ENCODE measurements at regions not wholly inside any gene's neighbourhood (a gene's known extent, or its start where the extent isn't known, plus 50 kb on each side); places are given as distances from the start of the nearest gene placed in this dataset.

- no peaks in the 10 kb centered on the region for H3K9me3 Mint-ChIP-seq (ENCODE audit: unreplicated experiment)
These were observed 125.6 kb upstream of the STXBP5 start for GRCh38 chr6:147078602-147079001.

DNA sequence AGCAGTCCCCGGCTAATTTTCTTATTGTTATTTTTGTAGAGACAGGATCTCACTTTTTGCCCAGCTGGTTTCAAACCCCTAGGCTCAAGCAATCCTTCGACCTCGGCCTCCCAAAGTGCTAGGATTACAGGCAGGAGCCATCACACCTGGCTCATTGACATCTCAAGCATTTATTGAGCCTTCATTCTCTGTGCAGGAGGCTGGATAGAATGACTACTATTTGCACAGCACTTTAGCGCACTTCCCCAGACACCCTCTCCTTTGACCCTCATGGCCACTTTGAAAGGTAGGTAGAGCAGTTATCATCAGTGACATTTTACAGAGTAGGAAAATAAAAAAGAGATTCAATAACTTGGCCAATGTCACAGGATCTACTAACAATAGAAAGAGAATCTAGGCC lies 124.0 kb upstream of the STXBP5 start:
- TF ChIP-seq, protein P1, sequence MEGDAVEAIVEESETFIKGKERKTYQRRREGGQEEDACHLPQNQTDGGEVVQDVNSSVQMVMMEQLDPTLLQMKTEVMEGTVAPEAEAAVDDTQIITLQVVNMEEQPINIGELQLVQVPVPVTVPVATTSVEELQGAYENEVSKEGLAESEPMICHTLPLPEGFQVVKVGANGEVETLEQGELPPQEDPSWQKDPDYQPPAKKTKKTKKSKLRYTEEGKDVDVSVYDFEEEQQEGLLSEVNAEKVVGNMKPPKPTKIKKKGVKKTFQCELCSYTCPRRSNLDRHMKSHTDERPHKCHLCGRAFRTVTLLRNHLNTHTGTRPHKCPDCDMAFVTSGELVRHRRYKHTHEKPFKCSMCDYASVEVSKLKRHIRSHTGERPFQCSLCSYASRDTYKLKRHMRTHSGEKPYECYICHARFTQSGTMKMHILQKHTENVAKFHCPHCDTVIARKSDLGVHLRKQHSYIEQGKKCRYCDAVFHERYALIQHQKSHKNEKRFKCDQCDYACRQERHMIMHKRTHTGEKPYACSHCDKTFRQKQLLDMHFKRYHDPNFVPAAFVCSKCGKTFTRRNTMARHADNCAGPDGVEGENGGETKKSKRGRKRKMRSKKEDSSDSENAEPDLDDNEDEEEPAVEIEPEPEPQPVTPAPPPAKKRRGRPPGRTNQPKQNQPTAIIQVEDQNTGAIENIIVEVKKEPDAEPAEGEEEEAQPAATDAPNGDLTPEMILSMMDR (IDR thresholded peaks at IDR 0.05; ENCODE audit: unreplicated experiment): no peak
- Mint-ChIP-seq H3K9me3 (ENCODE audit: unreplicated experiment) (no peaks in the 10 kb centered on the region), H3K27me3 (ENCODE audit: unreplicated experiment) (no peaks in the 10 kb centered on the region), H3K4me3 (ENCODE audit: unreplicated experiment) (no peak overlapping the region), H3K4me1 (ENCODE audit: unreplicated experiment) (no peaks in the 10 kb centered on the region), H3K27ac (ENCODE audit: unreplicated experiment) (no peak overlapping the region), H3K36me3 (ENCODE audit: low read depth, unreplicated experiment) (no peaks in the 10 kb centered on the region)
- no peak for DNase-seq (ENCODE audit: low spot score)

More at GRCh38 chr6:147078602-147079001, 125.6 kb upstream of the STXBP5 start:
- Mint-ChIP-seq H3K27me3 (ENCODE audit: unreplicated experiment) (no peaks in the 10 kb centered on the region), H3K4me1 (ENCODE audit: unreplicated experiment) (no peaks in the 10 kb centered on the region), H3K36me3 (ENCODE audit: low read depth, unreplicated experiment) (no peaks in the 10 kb centered on the region), H3K27ac (ENCODE audit: unreplicated experiment) (no peak overlapping the region), H3K4me3 (ENCODE audit: unreplicated experiment) (no peak overlapping the region)
- no peak for DNase-seq (ENCODE audit: low spot score)
- TF ChIP-seq, protein P1 (IDR thresholded peaks at IDR 0.05; ENCODE audit: unreplicated experiment): no peak

DNA sequence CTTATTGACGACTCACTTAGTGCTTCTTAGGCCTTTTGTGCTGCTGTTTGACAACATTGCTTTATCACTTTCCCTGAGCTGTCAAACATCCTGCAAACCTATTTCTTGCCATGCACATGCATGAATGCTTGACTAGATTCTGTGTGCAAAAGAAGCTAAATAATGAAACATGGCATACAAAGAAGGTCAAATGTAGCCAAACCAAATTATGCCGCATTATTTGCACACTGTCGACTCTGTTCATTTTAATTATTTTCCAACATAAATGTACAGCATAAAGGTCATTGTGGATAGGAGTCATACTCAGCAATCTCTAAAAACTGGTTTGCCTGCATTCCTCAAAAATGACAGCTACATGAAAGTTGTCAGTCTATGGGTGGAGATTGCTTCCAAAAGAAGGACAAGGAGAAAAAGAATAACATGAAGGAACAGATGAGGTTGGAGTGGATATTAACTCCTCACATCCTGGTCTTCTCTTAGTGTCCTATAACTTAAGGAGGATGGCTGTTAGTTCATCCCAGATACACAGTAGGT lies 123.1 kb upstream of the STXBP5 start:
- H3K27ac Mint-ChIP-seq (ENCODE audit: unreplicated experiment): no peak overlapping the region
- H3K4me1 Mint-ChIP-seq (ENCODE audit: unreplicated experiment): no peaks in the 10 kb centered on the region
- no peak overlapping the region for H3K4me3 Mint-ChIP-seq (ENCODE audit: unreplicated experiment)

DNA sequence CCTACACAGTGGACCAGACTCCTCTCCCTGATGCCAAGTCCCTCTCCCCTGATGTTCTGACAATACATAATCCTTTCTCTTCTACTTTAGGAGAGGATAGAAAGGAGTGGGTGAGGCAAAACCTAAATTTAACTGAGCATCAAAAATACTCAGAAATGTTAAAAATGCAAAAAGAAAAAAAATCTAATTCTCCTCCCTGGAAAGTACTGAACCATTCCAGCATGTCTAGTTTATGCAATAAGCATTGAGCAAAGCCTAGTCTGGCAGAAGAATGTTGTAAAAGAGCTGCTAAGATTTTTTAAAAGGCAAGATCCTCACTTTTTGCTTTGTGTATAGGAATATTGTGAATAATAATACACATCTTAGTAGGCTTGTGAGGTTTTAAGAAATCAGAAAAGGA lies 116.6 kb upstream of the STXBP5 start:
- TF ChIP-seq, protein P1 (IDR thresholded peaks at IDR 0.05; ENCODE audit: unreplicated experiment): no peak
- no peak overlapping the region for H3K27ac Mint-ChIP-seq (ENCODE audit: unreplicated experiment)
- H3K36me3 Mint-ChIP-seq (ENCODE audit: low read depth, unreplicated experiment): no peaks in the 10 kb centered on the region
- H3K9me3 Mint-ChIP-seq (ENCODE audit: unreplicated experiment): no peaks in the 10 kb centered on the region
- no peaks in the 10 kb centered on the region for H3K4me1 Mint-ChIP-seq (ENCODE audit: unreplicated experiment)
- no peak overlapping the region for H3K4me3 Mint-ChIP-seq (ENCODE audit: unreplicated experiment)
- H3K27me3 Mint-ChIP-seq (ENCODE audit: unreplicated experiment): peaks cover 2% of the 10 kb centered on the region
- no peak for DNase-seq (ENCODE audit: low spot score)

More for the DNA sequence above, 123.1 kb upstream of the STXBP5 start:
- Mint-ChIP-seq H3K9me3 (ENCODE audit: unreplicated experiment) (no peaks in the 10 kb centered on the region), H3K27me3 (ENCODE audit: unreplicated experiment) (no peaks in the 10 kb centered on the region), H3K36me3 (ENCODE audit: low read depth, unreplicated experiment) (no peaks in the 10 kb centered on the region)
- DNase-seq (ENCODE audit: low spot score): no peak
- TF ChIP-seq, protein P1 (IDR thresholded peaks at IDR 0.05; ENCODE audit: unreplicated experiment): no peak

GRCh38 chr6:147088861-147089260 lies 115.4 kb upstream of the STXBP5 start:
- H3K36me3 Mint-ChIP-seq (ENCODE audit: low read depth, unreplicated experiment): no peaks in the 10 kb centered on the region
- peaks cover 2% of the 10 kb centered on the region for H3K27me3 Mint-ChIP-seq (ENCODE audit: unreplicated experiment)
- no peak overlapping the region for H3K4me3 Mint-ChIP-seq (ENCODE audit: unreplicated experiment)
- H3K4me1 Mint-ChIP-seq (ENCODE audit: unreplicated experiment): no peaks in the 10 kb centered on the region
- H3K27ac Mint-ChIP-seq (ENCODE audit: unreplicated experiment): no peak overlapping the region
- no peak for DNase-seq (ENCODE audit: low spot score)
- TF ChIP-seq, protein P1 (IDR thresholded peaks at IDR 0.05; ENCODE audit: unreplicated experiment): no peak
- no peaks in the 10 kb centered on the region for H3K9me3 Mint-ChIP-seq (ENCODE audit: unreplicated experiment)
